ENCODE measurements at regions not wholly inside any gene's neighbourhood (a gene's known extent, or its start where the extent isn't known, plus 50 kb on each side); places are given as distances from the start of the nearest gene placed in this dataset.

GRCh38 chr1:218494449-218494852, 149.3 kb downstream of the TGFB2 start:
- H3K27ac Mint-ChIP-seq: no peak overlapping the region
- H3K4me1 Mint-ChIP-seq (ENCODE audit: low read depth): no peaks in the 10 kb centered on the region
- no peaks in the 10 kb centered on the region for H3K27me3 Mint-ChIP-seq (ENCODE audit: low read depth)
- H3K36me3 Mint-ChIP-seq (ENCODE audit: low read depth): no peaks in the 10 kb centered on the region
- no peaks in the 10 kb centered on the region for H3K9me3 Mint-ChIP-seq
- no peak overlapping the region for H3K4me3 Mint-ChIP-seq
- no peak for DNase-seq (ENCODE audit: low spot score)

GRCh38 chr1:218495931-218496330, 150.8 kb downstream of the TGFB2 start:
- DNase-seq (ENCODE audit: low spot score): no peak
- Mint-ChIP-seq H3K27me3 (ENCODE audit: low read depth) (no peaks in the 10 kb centered on the region), H3K9me3 (no peaks in the 10 kb centered on the region), H3K4me3 (no peak overlapping the region), H3K27ac (no peak overlapping the region), H3K4me1 (ENCODE audit: low read depth) (no peaks in the 10 kb centered on the region), H3K36me3 (ENCODE audit: low read depth) (no peaks in the 10 kb centered on the region)

GRCh38 chr1:218496561-218496960, 151.4 kb downstream of the TGFB2 start:
- H3K27me3 Mint-ChIP-seq (ENCODE audit: low read depth): no peaks in the 10 kb centered on the region
- DNase-seq (ENCODE audit: low spot score): no peak
- H3K9me3 Mint-ChIP-seq: no peaks in the 10 kb centered on the region
- no peaks in the 10 kb centered on the region for H3K36me3 Mint-ChIP-seq (ENCODE audit: low read depth)
- H3K27ac Mint-ChIP-seq: no peak overlapping the region
- no peaks in the 10 kb centered on the region for H3K4me1 Mint-ChIP-seq (ENCODE audit: low read depth)
- H3K4me3 Mint-ChIP-seq: no peak overlapping the region

GRCh38 chr1:218498056-218498938, 153.2 kb downstream of the TGFB2 start:
- Mint-ChIP-seq H3K36me3 (ENCODE audit: low read depth) (no peaks in the 10 kb centered on the region), H3K4me1 (ENCODE audit: low read depth) (no peaks in the 10 kb centered on the region), H3K27me3 (ENCODE audit: low read depth) (no peaks in the 10 kb centered on the region), H3K27ac (no peak overlapping the region), H3K4me3 (no peak overlapping the region), H3K9me3 (no peaks in the 10 kb centered on the region)
- no peak for DNase-seq (ENCODE audit: low spot score)

- no peaks in the 10 kb centered on the region for H3K4me1 Mint-ChIP-seq (ENCODE audit: low read depth)
- H3K9me3 Mint-ChIP-seq: no peaks in the 10 kb centered on the region
- no peak for DNase-seq (ENCODE audit: low spot score)
- H3K36me3 Mint-ChIP-seq (ENCODE audit: low read depth): no peaks in the 10 kb centered on the region
- no peak overlapping the region for H3K4me3 Mint-ChIP-seq
- H3K27ac Mint-ChIP-seq: no peak overlapping the region
- H3K27me3 Mint-ChIP-seq (ENCODE audit: low read depth): no peaks in the 10 kb centered on the region
These were observed 154.0 kb downstream of the TGFB2 start for GRCh38 chr1:218499011-218499691.

GRCh38 chr1:218499911-218500310, 154.8 kb downstream of the TGFB2 start:
- DNase-seq (ENCODE audit: low spot score): no peak
- no peaks in the 10 kb centered on the region for H3K9me3 Mint-ChIP-seq
- no peaks in the 10 kb centered on the region for H3K27me3 Mint-ChIP-seq (ENCODE audit: low read depth)
- no peak overlapping the region for H3K4me3 Mint-ChIP-seq
- H3K4me1 Mint-ChIP-seq (ENCODE audit: low read depth): no peaks in the 10 kb centered on the region
- no peak overlapping the region for H3K27ac Mint-ChIP-seq
- H3K36me3 Mint-ChIP-seq (ENCODE audit: low read depth): no peaks in the 10 kb centered on the region

GRCh38 chr1:218501161-218501560, 156.0 kb downstream of the TGFB2 start:
- no peak overlapping the region for H3K27ac Mint-ChIP-seq
- no peaks in the 10 kb centered on the region for H3K9me3 Mint-ChIP-seq
- H3K36me3 Mint-ChIP-seq (ENCODE audit: low read depth): no peaks in the 10 kb centered on the region
- no peak for DNase-seq (ENCODE audit: low spot score)
- H3K4me1 Mint-ChIP-seq (ENCODE audit: low read depth): no peaks in the 10 kb centered on the region
- no peaks in the 10 kb centered on the region for H3K27me3 Mint-ChIP-seq (ENCODE audit: low read depth)
- H3K4me3 Mint-ChIP-seq: no peak overlapping the region

- H3K4me1 Mint-ChIP-seq (ENCODE audit: low read depth): no peaks in the 10 kb centered on the region
- H3K27me3 Mint-ChIP-seq (ENCODE audit: low read depth): no peaks in the 10 kb centered on the region
- H3K9me3 Mint-ChIP-seq: peaks cover 7% of the 10 kb centered on the region
- H3K4me3 Mint-ChIP-seq: no peak overlapping the region
- no peak overlapping the region for H3K27ac Mint-ChIP-seq
- no peak for DNase-seq (ENCODE audit: low spot score)
- H3K36me3 Mint-ChIP-seq (ENCODE audit: low read depth): no peaks in the 10 kb centered on the region
These were observed 157.2 kb downstream of the TGFB2 start for GRCh38 chr1:218502383-218502782.

- Mint-ChIP-seq H3K9me3 (peaks cover 12% of the 10 kb centered on the region), H3K4me3 (no peak overlapping the region), H3K27me3 (ENCODE audit: low read depth) (no peaks in the 10 kb centered on the region), H3K4me1 (ENCODE audit: low read depth) (no peaks in the 10 kb centered on the region), H3K36me3 (ENCODE audit: low read depth) (no peaks in the 10 kb centered on the region), H3K27ac (no peak overlapping the region)
- no peak for DNase-seq (ENCODE audit: low spot score)
These were observed 158.0 kb downstream of the TGFB2 start for GRCh38 chr1:218503102-218503501.

GRCh38 chr1:218507355-218508002, 162.3 kb downstream of the TGFB2 start:
- H3K9me3 Mint-ChIP-seq: peaks cover 13% of the 10 kb centered on the region
- no peaks in the 10 kb centered on the region for H3K36me3 Mint-ChIP-seq (ENCODE audit: low read depth)
- H3K4me1 Mint-ChIP-seq (ENCODE audit: low read depth): no peaks in the 10 kb centered on the region
- H3K27ac Mint-ChIP-seq: no peak overlapping the region
- H3K27me3 Mint-ChIP-seq (ENCODE audit: low read depth): no peaks in the 10 kb centered on the region
- no peak for DNase-seq (ENCODE audit: low spot score)
- H3K4me3 Mint-ChIP-seq: no peak overlapping the region

- Mint-ChIP-seq H3K36me3 (ENCODE audit: low read depth) (no peaks in the 10 kb centered on the region), H3K9me3 (peaks cover 13% of the 10 kb centered on the region), H3K4me1 (ENCODE audit: low read depth) (no peaks in the 10 kb centered on the region), H3K4me3 (no peak overlapping the region), H3K27me3 (ENCODE audit: low read depth) (no peaks in the 10 kb centered on the region), H3K27ac (no peak overlapping the region)
- DNase-seq (ENCODE audit: low spot score): no peak
These were observed 165.1 kb downstream of the TGFB2 start for GRCh38 chr1:218510153-218510772.

- no peak overlapping the region for H3K4me3 Mint-ChIP-seq
- no peak overlapping the region for H3K27ac Mint-ChIP-seq
- H3K4me1 Mint-ChIP-seq (ENCODE audit: low read depth): no peaks in the 10 kb centered on the region
- no peaks in the 10 kb centered on the region for H3K9me3 Mint-ChIP-seq
- H3K27me3 Mint-ChIP-seq (ENCODE audit: low read depth): peaks cover 4% of the 10 kb centered on the region
- no peak for DNase-seq (ENCODE audit: low spot score)
- no peaks in the 10 kb centered on the region for H3K36me3 Mint-ChIP-seq (ENCODE audit: low read depth)
These were observed 168.2 kb downstream of the TGFB2 start for GRCh38 chr1:218513328-218513727.

- Mint-ChIP-seq H3K27me3 (ENCODE audit: low read depth) (peaks cover 4% of the 10 kb centered on the region), H3K27ac (no peak overlapping the region), H3K9me3 (no peaks in the 10 kb centered on the region), H3K4me1 (ENCODE audit: low read depth) (no peaks in the 10 kb centered on the region), H3K4me3 (no peak overlapping the region), H3K36me3 (ENCODE audit: low read depth) (no peaks in the 10 kb centered on the region)
- no peak for DNase-seq (ENCODE audit: low spot score)
These were observed 169.6 kb downstream of the TGFB2 start for GRCh38 chr1:218514689-218515088.

GRCh38 chr1:218516526-218516925, 171.4 kb downstream of the TGFB2 start:
- Mint-ChIP-seq H3K36me3 (ENCODE audit: low read depth) (no peaks in the 10 kb centered on the region), H3K27me3 (ENCODE audit: low read depth) (peaks cover 4% of the 10 kb centered on the region), H3K9me3 (no peaks in the 10 kb centered on the region), H3K4me3 (no peak overlapping the region), H3K27ac (no peak overlapping the region), H3K4me1 (ENCODE audit: low read depth) (no peaks in the 10 kb centered on the region)
- DNase-seq (ENCODE audit: low spot score): no peak

Data from T-helper 2 cell treated with Interferon-gamma antibody and Interleukin-4, amounts not matched to agents 5 μg/mL and 100 μg/mL, for 36 hours (primary cell).